ENCODE measurements at regions not wholly inside any gene's neighbourhood (a gene's known extent, or its start where the extent isn't known, plus 50 kb on each side); places are given as distances from the start of the nearest gene placed in this dataset.

- CTCF ChIA-PET, result no interaction called here
- POLR2A ChIA-PET, result no interaction called here
- Histone ChIP-seq H3K4me3 (ENCODE audit: low read depth, low read length) (no peak overlapping the region), H3K27me3 (ENCODE audit: control insufficient read depth, insufficient read depth, low read length) (no peaks in the 10 kb centered on the region), H3K27ac (ENCODE audit: low read depth, low read length) (no peak overlapping the region), H3K9me3 (ENCODE audit: control insufficient read depth, insufficient read depth, low read length) (no peaks in the 10 kb centered on the region)
- no peak for TF ChIP-seq CTCF (IDR thresholded peaks at IDR 0.05; ENCODE audit: low read depth, low read length)
- no peak for DNase-seq (ENCODE audit: low read depth, low spot score)
These were observed 636.4 kb downstream of the PLCL1 start for GRCh38 chr2:198440833-198441232.

GRCh38 chr2:198438331-198438730 lies 633.9 kb downstream of the PLCL1 start:
- Histone ChIP-seq H3K9me3 (ENCODE audit: control insufficient read depth, insufficient read depth, low read length) (no peaks in the 10 kb centered on the region), H3K4me3 (ENCODE audit: low read depth, low read length) (no peak overlapping the region), H3K27ac (ENCODE audit: low read depth, low read length) (no peak overlapping the region), H3K27me3 (ENCODE audit: control insufficient read depth, insufficient read depth, low read length) (no peaks in the 10 kb centered on the region)
- CTCF ChIA-PET, result no interaction called here
- POLR2A ChIA-PET, result no interaction called here
- DNase-seq (ENCODE audit: low read depth, low spot score), result no peak
- no peak for TF ChIP-seq CTCF (IDR thresholded peaks at IDR 0.05; ENCODE audit: low read depth, low read length)

- TF ChIP-seq CTCF (IDR thresholded peaks at IDR 0.05; ENCODE audit: low read depth, low read length), result no peak
- H3K27me3 ChIP-seq (ENCODE audit: control insufficient read depth, insufficient read depth, low read length), result no peaks in the 10 kb centered on the region
- no peak overlapping the region for H3K27ac ChIP-seq (ENCODE audit: low read depth, low read length)
- ChIA-PET POLR2A (no interaction called here), CTCF (interaction anchor here (0.6 kb wide), 1 partner anchor 1232 kb away, joined by 4 read pairs; no protein-coding TSS in a partner anchor)
- DNase-seq (ENCODE audit: low read depth, low spot score), result no peak
- no peak overlapping the region for H3K4me3 ChIP-seq (ENCODE audit: low read depth, low read length)
- H3K9me3 ChIP-seq (ENCODE audit: control insufficient read depth, insufficient read depth, low read length), result no peaks in the 10 kb centered on the region
These were observed 619.7 kb downstream of the PLCL1 start for GRCh38 chr2:198424112-198424511.

GRCh38 chr2:198417836-198418235 lies 613.4 kb downstream of the PLCL1 start:
- Histone ChIP-seq H3K27ac (ENCODE audit: low read depth, low read length) (no peak overlapping the region), H3K27me3 (ENCODE audit: control insufficient read depth, insufficient read depth, low read length) (no peaks in the 10 kb centered on the region), H3K9me3 (ENCODE audit: control insufficient read depth, insufficient read depth, low read length) (no peaks in the 10 kb centered on the region), H3K4me3 (ENCODE audit: low read depth, low read length) (no peak overlapping the region)
- POLR2A ChIA-PET, result no interaction called here
- TF ChIP-seq CTCF (IDR thresholded peaks at IDR 0.05; ENCODE audit: low read depth, low read length), result no peak
- DNase-seq (ENCODE audit: low read depth, low spot score), result no peak
- CTCF ChIA-PET, result no interaction called here

GRCh38 chr2:198414976-198415375 lies 610.6 kb downstream of the PLCL1 start:
- Histone ChIP-seq H3K4me3 (ENCODE audit: low read depth, low read length) (no peak overlapping the region), H3K27me3 (ENCODE audit: control insufficient read depth, insufficient read depth, low read length) (no peaks in the 10 kb centered on the region), H3K9me3 (ENCODE audit: control insufficient read depth, insufficient read depth, low read length) (no peaks in the 10 kb centered on the region), H3K27ac (ENCODE audit: low read depth, low read length) (no peak overlapping the region)
- CTCF ChIA-PET, result no interaction called here
- POLR2A ChIA-PET, result no interaction called here
- TF ChIP-seq CTCF (IDR thresholded peaks at IDR 0.05; ENCODE audit: low read depth, low read length), result no peak
- no peak for DNase-seq (ENCODE audit: low read depth, low spot score)

Measured in AG04450 (cell line).